H1 (cell line): ENCODE measurements at regions not wholly inside any gene's neighbourhood (a gene's known extent, or its start where the extent isn't known, plus 50 kb on each side); places are given as distances from the start of the nearest gene placed in this dataset.

Experiments used
- CTCF ChIA-PET: fragments of 300-600 bp; sonication (Branson Sonifier 250); formaldehyde crosslinking; loops from one replicate; lab custom pipeline; 2021; ENCODE audit not compliant: partially characterized antibody; lab: Charles Lee
- POLR2A ChIA-PET: fragments of 300-600 bp; sonication (Branson Sonifier 250); formaldehyde crosslinking; loops from one replicate; lab custom pipeline; 2021; ENCODE audit warnings: inconsistent platforms; ENCODE audit not compliant: partially characterized antibody; lab: Charles Lee
- DNase-seq, 2 experiments: peaks; one replicate each; pipeline versions ENCODE4 v3.0.0 to v3.0.0-alpha.2; 2010 to 2022; ENCODE audit warnings: low spot score in 2 of 2, low read depth in 1 of 2, mixed read lengths in 1 of 2
- FAIRE-seq: peaks from 2 replicates; lab custom pipeline; 2011; peaks lifted over from hg19 to GRCh38; lab: Jason Lieb, UNC
- H2AFZ ChIP-seq: 2 replicates; pipeline ENCODE4 v1.8.1; 2012; ENCODE audit warnings: low read length, inconsistent platforms
- H2AK5ac ChIP-seq: 2 replicates; pipeline ENCODE4 v1.6.1; 2013; ENCODE audit warnings: low read depth, low read length
- H2BK120ac ChIP-seq: replicated peaks from 2 replicates; pipeline ENCODE3; 2013; ENCODE audit warnings: low read depth, low read length, inconsistent platforms
- H2BK12ac ChIP-seq: 2 replicates; pipeline ENCODE4 v1.6.1; 2013; ENCODE audit warnings: low read depth, low read length
- H2BK15ac ChIP-seq: 2 replicates; pipeline ENCODE4 v1.6.1; 2013; ENCODE audit warnings: low read length
- H2BK20ac ChIP-seq: 2 replicates; pipeline ENCODE4 v1.6.1; 2013; ENCODE audit warnings: low read length
- H2BK5ac ChIP-seq: 2 replicates; pipeline ENCODE4 v1.6.1; 2013; ENCODE audit warnings: low read depth, low read length
- H3K14ac ChIP-seq: 2 replicates; pipeline ENCODE4 v1.6.1; 2013; ENCODE audit warnings: inconsistent platforms; ENCODE audit not compliant: insufficient read length
- H3K18ac ChIP-seq: 2 replicates; pipeline ENCODE4 v1.6.1; 2013; ENCODE audit warnings: low read length; ENCODE audit errors: extremely low read depth
- H3K23ac ChIP-seq: 2 replicates; pipeline ENCODE4 v1.6.1; 2013; ENCODE audit warnings: inconsistent platforms; ENCODE audit not compliant: insufficient read length
- H3K23me2 ChIP-seq: 2 replicates; pipeline ENCODE4 v1.6.1; 2013; ENCODE audit warnings: low read depth, low read length
- H3K27ac ChIP-seq: 2 replicates; pipeline ENCODE4 v1.6.1; 2011; ENCODE audit warnings: low read depth, low read length, inconsistent platforms
- H3K27me3 ChIP-seq, 4 experiments: replicated peaks in 1 of 4; 1 replicate in 1 of 4; 2 replicates in 3 of 4; pipeline versions ENCODE4 v1.6.1 to v1.8.1; 2011 to 2013; ENCODE audit warnings: low read length in 3 of 4, mild to moderate bottlenecking in 3 of 4, inconsistent platforms in 2 of 4, mixed read lengths in 2 of 4, moderate library complexity in 1 of 4; ENCODE audit not compliant: control insufficient read depth in 3 of 4, insufficient read depth in 3 of 4; ENCODE audit errors: extremely low read depth in 1 of 4
- H3K36me3 ChIP-seq, 4 experiments: 2 replicates each; pipeline versions ENCODE4 v1.6.1 to v1.8.1; 2011 to 2013; ENCODE audit warnings: mild to moderate bottlenecking in 4 of 4, low read length in 3 of 4, moderate library complexity in 2 of 4, control low read depth in 1 of 4, inconsistent platforms in 1 of 4; ENCODE audit not compliant: insufficient read depth in 4 of 4, control insufficient read depth in 2 of 4
- H3K4ac ChIP-seq: replicated peaks from 2 replicates; pipeline ENCODE3; 2013; ENCODE audit warnings: low read length, low read depth, mixed read lengths, inconsistent platforms; ENCODE audit not compliant: insufficient read length
- H3K4me1 ChIP-seq, 4 experiments: replicated peaks in 1 of 4; 1 replicate in 1 of 4; 2 replicates in 3 of 4; pipeline versions ENCODE4 v1.6.1 to v1.8.1; 2011 to 2013; ENCODE audit warnings: low read length in 3 of 4, inconsistent platforms in 2 of 4, mixed read lengths in 1 of 4; ENCODE audit not compliant: insufficient read depth in 4 of 4, control insufficient read depth in 3 of 4
- H3K4me2 ChIP-seq, 2 experiments: 2 replicates each; pipeline versions ENCODE4 v1.6.1 to v1.8.1; 2011 to 2013; ENCODE audit warnings: low read depth in 2 of 2, low read length in 2 of 2, control low read depth in 1 of 2, inconsistent platforms in 1 of 2, mild to moderate bottlenecking in 1 of 2; ENCODE audit not compliant: insufficient read depth in 1 of 2
- H3K4me3 ChIP-seq, 4 experiments: fragments of 200-600, 300-600 bp in 1 of 4; sonication (generic), shearing (Covaris generic), sonication (Bioruptor Twin) in 1 of 4; 2 replicates each; pipeline versions ENCODE4 v1.5.1 to v1.8.1; 2011 to 2016; ENCODE audit warnings: low read length in 4 of 4, low read depth in 3 of 4, control low read depth in 2 of 4, inconsistent platforms in 2 of 4, mild to moderate bottlenecking in 2 of 4, mixed read lengths in 1 of 4, moderate library complexity in 1 of 4; ENCODE audit not compliant: insufficient read depth in 2 of 4; ENCODE audit errors: extremely low read depth in 1 of 4
- H3K56ac ChIP-seq: replicated peaks from 2 replicates; pipeline ENCODE3; 2013; ENCODE audit warnings: low read depth, mild to moderate bottlenecking, mixed read lengths, low read length, inconsistent platforms; ENCODE audit not compliant: insufficient read length
- H3K79me1 ChIP-seq: 2 replicates; pipeline ENCODE4 v1.6.1; 2013; ENCODE audit warnings: low read depth, low read length, control low read depth
- H3K79me2 ChIP-seq, 2 experiments: 2 replicates each; pipeline versions ENCODE4 v1.6.1 to v1.8.1; 2012 to 2013; ENCODE audit warnings: low read length in 2 of 2, mild to moderate bottlenecking in 2 of 2, inconsistent platforms in 1 of 2; ENCODE audit not compliant: insufficient read depth in 2 of 2, control insufficient read depth in 1 of 2
- H3K9ac ChIP-seq, 4 experiments: replicated peaks in 1 of 4; 1 replicate in 1 of 4; 2 replicates in 3 of 4; pipeline versions ENCODE4 v1.6.1 to v1.8.1; 2011 to 2013; ENCODE audit warnings: low read depth in 3 of 4, low read length in 3 of 4, control low read depth in 2 of 4, mild to moderate bottlenecking in 2 of 4, moderate library complexity in 2 of 4, inconsistent platforms in 1 of 4; ENCODE audit errors: extremely low read depth in 1 of 4
- H3K9me3 ChIP-seq, 2 experiments: 2 replicates each; pipeline versions ENCODE4 v1.6.1 to v1.8.1; 2012 to 2013; ENCODE audit warnings: mild to moderate bottlenecking in 2 of 2, moderate library complexity in 2 of 2, control low read depth in 1 of 2, inconsistent platforms in 1 of 2, low read depth in 1 of 2, low read length in 1 of 2, mixed read lengths in 1 of 2; ENCODE audit not compliant: insufficient read depth in 2 of 2
- H4K20me1 ChIP-seq, 2 experiments: replicated peaks in 1 of 2; 2 replicates each; pipeline versions ENCODE3 to v1.8.1; 2011 to 2013; ENCODE audit warnings: inconsistent platforms in 2 of 2, low read length in 2 of 2, mild to moderate bottlenecking in 1 of 2; ENCODE audit not compliant: insufficient read depth in 2 of 2, control insufficient read depth in 1 of 2
- H4K5ac ChIP-seq: 2 replicates; pipeline ENCODE4 v1.6.1; 2013; ENCODE audit warnings: low read length, low read depth, mixed read lengths, inconsistent platforms; ENCODE audit not compliant: insufficient read length
- H4K8ac ChIP-seq: 2 replicates; pipeline ENCODE4 v1.8.0; 2013; ENCODE audit warnings: mild to moderate bottlenecking, moderate library complexity, low read length, inconsistent platforms; ENCODE audit not compliant: insufficient read depth; ENCODE audit errors: extremely low read depth
- H4K91ac ChIP-seq: replicated peaks from 2 replicates; pipeline ENCODE3; 2013; ENCODE audit warnings: low read length, mixed read lengths, inconsistent platforms; ENCODE audit not compliant: insufficient read length
- ATF3 ChIP-seq: IDR thresholded peaks from 2 replicates; pipeline ENCODE4 v1.6.1; 2011; ENCODE audit warnings: low read depth, mild to moderate bottlenecking, low read length; ENCODE audit not compliant: insufficient read depth
- CTCF ChIP-seq, 3 experiments: IDR thresholded peaks; 1 replicate in 2 of 3; 2 replicates in 1 of 3; pipeline versions ENCODE4 v1.5.1 to v1.6.1; 2011; ENCODE audit warnings: low read length in 3 of 3, mild to moderate bottlenecking in 3 of 3, inconsistent platforms in 2 of 3, low read depth in 1 of 3, moderate library complexity in 1 of 3; ENCODE audit not compliant: insufficient read depth in 1 of 3; ENCODE audit errors: control extremely low read depth in 1 of 3
- RAD21 ChIP-seq, 2 experiments: IDR thresholded peaks in 1 of 2; conservative IDR thresholded peaks in 1 of 2; 2 replicates each; pipeline ENCODE4 v1.6.1; 2011; ENCODE audit warnings: low read depth in 2 of 2, low read length in 2 of 2, improper control_type of control experiment in 1 of 2, inconsistent platforms in 1 of 2, mild to moderate bottlenecking in 1 of 2, moderate library complexity in 1 of 2
- WGBS, 2 experiments: shearing (Covaris generic) in 1 of 2; methylation state at CpG; one replicate each; pipeline versions ENCODE4 v1.1.6 to v1.1.7; 2013 to 2015; ENCODE audit warnings: low lambda C conversion rate in 2 of 2, mixed read lengths in 2 of 2, inconsistent platforms in 1 of 2, low coverage in 1 of 2, missing lambda C conversion rate in 1 of 2; ENCODE audit not compliant: insufficient replicate concordance in 2 of 2, insufficient coverage in 1 of 2, insufficient read length in 1 of 2; ENCODE audit errors: extremely low coverage in 1 of 2, missing lambda C conversion rate in 1 of 2; 5-methylcytosine and 5-hydroxymethylcytosine counted together

- no peaks in the 10 kb centered on the region for H3K79me1 ChIP-seq
- H2BK120ac ChIP-seq, result no peak overlapping the region
- no peaks in the 10 kb centered on the region; a peak in 1 of 7 replicates for H3K27me3 ChIP-seq
- H3K23ac ChIP-seq, result no peak overlapping the region
- H4K20me1 ChIP-seq, result no peaks in the 10 kb centered on the region
- peak overlapping the region; percentile 83; the same call in 1 of the 2 replicates for H2AFZ ChIP-seq
- H2BK20ac ChIP-seq, result no peak overlapping the region
- TF ChIP-seq ATF3 (no peak), RAD21 (IDR thresholded peaks at IDR 0.05 in 1 of 2, conservative IDR thresholded peaks at IDR 0.05 in 1 of 2; ENCODE audit: low read depth in 2 of 2, low read length in 2 of 2) (peak; percentile 28 to 47; a peak in 3 of 4 replicates), CTCF (IDR thresholded peaks at IDR 0.05; ENCODE audit: control extremely low read depth in 1 of 3, insufficient read depth in 1 of 3, low read depth in 1 of 3, low read length in 3 of 3) (peak; percentile 20 to 33 (median 25); a peak in 3 of 4 replicates)
- DNase-seq (peak in 1 of 2 experiments; percentile 15), FAIRE-seq (no peak)
- no peak overlapping the region for H2BK5ac ChIP-seq
- no peaks in the 10 kb centered on the region for H3K36me3 ChIP-seq
- no peak overlapping the region for H3K14ac ChIP-seq
- no peak overlapping the region for H3K18ac ChIP-seq
- H2AK5ac ChIP-seq, result no peak overlapping the region
- H3K23me2 ChIP-seq, result no peaks in the 10 kb centered on the region
- no peaks in the 10 kb centered on the region for H3K9me3 ChIP-seq
- no peak overlapping the region for H3K9ac ChIP-seq
- no peak overlapping the region for H4K5ac ChIP-seq
- 80% methylated on average over 9 of the region's 9 CpGs; no CpG with 5 or more reads in 1 of the 2 experiments for WGBS, 2 experiments
- H4K91ac ChIP-seq, result no peak overlapping the region
- no peak overlapping the region for H3K56ac ChIP-seq
- H2BK12ac ChIP-seq, result no peak overlapping the region
- H3K27ac ChIP-seq, result no peak overlapping the region
- ChIA-PET POLR2A (no interaction called here), CTCF (interaction anchor here (0.7 to 2.4 kb wide), 7 partner anchors 10 to 163 kb away, joined by 3 to 8 read pairs (median 4); no protein-coding TSS in a partner anchor)
- 0 out of 7 replicates have a peak, but pooled peaks cover 0 to 4% (median 0%) of the 10 kb centered on the region in 4 experiments for H3K4me1 ChIP-seq
- no peak overlapping the region for H3K4me3 ChIP-seq
- no peaks in the 10 kb centered on the region for H3K79me2 ChIP-seq
- no peak overlapping the region for H4K8ac ChIP-seq
- H2BK15ac ChIP-seq, result no peak overlapping the region
- no peak overlapping the region for H3K4me2 ChIP-seq
- no peak overlapping the region for H3K4ac ChIP-seq
Observed at GRCh38 chr10:130352291-130352645, 216.1 kb downstream of the GLRX3 start.
